ENCODE measurements at regions not wholly inside any gene's neighbourhood (a gene's known extent, or its start where the extent isn't known, plus 50 kb on each side); places are given as distances from the start of the nearest gene placed in this dataset.

- TF ChIP-seq POLR2A (IDR thresholded peaks at IDR 0.05) = no peak
- no peak for TF ChIP-seq CTCF (IDR thresholded peaks at IDR 0.05)
Measured at GRCh38 chr15:69892351-69892750, 205.4 kb downstream of the TLE3 start.

All from gastroesophageal sphincter (tissue), 3 donors.